ENCODE measurements at regions not wholly inside any gene's neighbourhood (a gene's known extent, or its start where the extent isn't known, plus 50 kb on each side); places are given as distances from the start of the nearest gene placed in this dataset.
A peak's percentile ranks its signal among the peaks of the same experiment; 100 is the strongest.
"Not testable (repeated sequence)": the region's sequence is repeated elsewhere in the genome, so short reads cannot be mapped to it uniquely, and the experiment has no call there.

GRCh38 chr7:149995369-149996026 lies 121.7 kb downstream of the ATP6V0E2 start:
- H3K27ac ChIP-seq (ENCODE audit: low read depth, low read length, poor library complexity, severe bottlenecking); H3K9me2 ChIP-seq (ENCODE audit: low read depth, low read length); H3K79me2 ChIP-seq (ENCODE audit: insufficient read depth, low read length); H3K4me1 ChIP-seq (ENCODE audit: insufficient read depth, low read length, severe bottlenecking); H3K27me3 ChIP-seq (ENCODE audit: insufficient read depth, low read length); H4K20me1 ChIP-seq (ENCODE audit: insufficient read depth, low read length); H3K4me2 ChIP-seq (ENCODE audit: low read length); H3K36me3 ChIP-seq (ENCODE audit: insufficient read depth, low read length); H3K9ac ChIP-seq (ENCODE audit: low read length); H3F3A ChIP-seq (ENCODE audit: insufficient read depth, low read length); H2AFZ ChIP-seq (ENCODE audit: low read length); H3K4me3 ChIP-seq (ENCODE audit: low read depth, low read length, poor library complexity, severe bottlenecking); H3K9me3 ChIP-seq (ENCODE audit: low read length): not testable (repeated sequence)

- not testable (repeated sequence) for H3K9me2 ChIP-seq (ENCODE audit: low read depth, low read length)
Measured at GRCh38 chr7:150000780-150001599, 127.2 kb downstream of the ATP6V0E2 start.

GRCh38 chr7:150003304-150003810 lies 129.6 kb downstream of the ATP6V0E2 start:
- Histone ChIP-seq H3K9ac (ENCODE audit: low read length) (no peak overlapping the region), H3K4me1 (ENCODE audit: insufficient read depth, low read length, severe bottlenecking) (no peaks in the 10 kb centered on the region), H3K4me2 (ENCODE audit: low read length) (no peak overlapping the region), H3K27me3 (ENCODE audit: insufficient read depth, low read length) (no peaks in the 10 kb centered on the region), H3K9me3 (ENCODE audit: low read length) (no peaks in the 10 kb centered on the region), H4K20me1 (ENCODE audit: insufficient read depth, low read length) (no peaks in the 10 kb centered on the region), H3F3A (ENCODE audit: insufficient read depth, low read length) (no peaks in the 10 kb centered on the region), H3K79me2 (ENCODE audit: insufficient read depth, low read length) (no peaks in the 10 kb centered on the region), H2AFZ (ENCODE audit: low read length) (no peak overlapping the region), H3K27ac (ENCODE audit: low read depth, low read length, poor library complexity, severe bottlenecking) (no peak overlapping the region), H3K36me3 (ENCODE audit: insufficient read depth, low read length) (no peaks in the 10 kb centered on the region), H3K9me2 (ENCODE audit: low read depth, low read length) (no peaks in the 10 kb centered on the region), H3K4me3 (ENCODE audit: low read depth, low read length, poor library complexity, severe bottlenecking) (no peak overlapping the region)
- no peak for TF ChIP-seq EZH2 (IDR thresholded peaks at IDR 0.05; ENCODE audit: borderline replicate concordance, low read length)
- TF ChIP-seq CTCF (IDR thresholded peaks at IDR 0.05; ENCODE audit: low read length) = no peak

More at GRCh38 chr7:150000780-150001599, 127.2 kb downstream of the ATP6V0E2 start:
- not testable (repeated sequence) for H3K4me1 ChIP-seq (ENCODE audit: insufficient read depth, low read length, severe bottlenecking); H3K36me3 ChIP-seq (ENCODE audit: insufficient read depth, low read length); H3K4me2 ChIP-seq (ENCODE audit: low read length); H3K9me3 ChIP-seq (ENCODE audit: low read length); H3K9ac ChIP-seq (ENCODE audit: low read length); H3F3A ChIP-seq (ENCODE audit: insufficient read depth, low read length); H2AFZ ChIP-seq (ENCODE audit: low read length); H3K27me3 ChIP-seq (ENCODE audit: insufficient read depth, low read length); H4K20me1 ChIP-seq (ENCODE audit: insufficient read depth, low read length); H3K4me3 ChIP-seq (ENCODE audit: low read depth, low read length, poor library complexity, severe bottlenecking); H3K79me2 ChIP-seq (ENCODE audit: insufficient read depth, low read length); H3K27ac ChIP-seq (ENCODE audit: low read depth, low read length, poor library complexity, severe bottlenecking)
- TF ChIP-seq CTCF (IDR thresholded peaks at IDR 0.05; ENCODE audit: low read length) = peak; percentile 42; the same call in 1 of the 2 replicates

GRCh38 chr7:150003973-150004372 lies 130.2 kb downstream of the ATP6V0E2 start:
- H3K79me2 ChIP-seq (ENCODE audit: insufficient read depth, low read length); H3K9me2 ChIP-seq (ENCODE audit: low read depth, low read length); H4K20me1 ChIP-seq (ENCODE audit: insufficient read depth, low read length); H3K9ac ChIP-seq (ENCODE audit: low read length); H2AFZ ChIP-seq (ENCODE audit: low read length); H3K9me3 ChIP-seq (ENCODE audit: low read length); H3F3A ChIP-seq (ENCODE audit: insufficient read depth, low read length); H3K4me2 ChIP-seq (ENCODE audit: low read length); H3K27me3 ChIP-seq (ENCODE audit: insufficient read depth, low read length); H3K27ac ChIP-seq (ENCODE audit: low read depth, low read length, poor library complexity, severe bottlenecking); H3K36me3 ChIP-seq (ENCODE audit: insufficient read depth, low read length); H3K4me1 ChIP-seq (ENCODE audit: insufficient read depth, low read length, severe bottlenecking); H3K4me3 ChIP-seq (ENCODE audit: low read depth, low read length, poor library complexity, severe bottlenecking): not testable (repeated sequence)

- not testable (repeated sequence) for H3K79me2 ChIP-seq (ENCODE audit: insufficient read depth, low read length); H3F3A ChIP-seq (ENCODE audit: insufficient read depth, low read length); H3K4me1 ChIP-seq (ENCODE audit: insufficient read depth, low read length, severe bottlenecking); H3K9me3 ChIP-seq (ENCODE audit: low read length); H3K9me2 ChIP-seq (ENCODE audit: low read depth, low read length); H3K4me3 ChIP-seq (ENCODE audit: low read depth, low read length, poor library complexity, severe bottlenecking); H3K36me3 ChIP-seq (ENCODE audit: insufficient read depth, low read length); H3K9ac ChIP-seq (ENCODE audit: low read length); H2AFZ ChIP-seq (ENCODE audit: low read length); H4K20me1 ChIP-seq (ENCODE audit: insufficient read depth, low read length); H3K4me2 ChIP-seq (ENCODE audit: low read length); H3K27me3 ChIP-seq (ENCODE audit: insufficient read depth, low read length); H3K27ac ChIP-seq (ENCODE audit: low read depth, low read length, poor library complexity, severe bottlenecking)
Measured at GRCh38 chr7:150004843-150005242, 131.1 kb downstream of the ATP6V0E2 start.
